ENCODE measurements at regions not wholly inside any gene's neighbourhood (a gene's known extent, or its start where the extent isn't known, plus 50 kb on each side); places are given as distances from the start of the nearest gene placed in this dataset.

DNA sequence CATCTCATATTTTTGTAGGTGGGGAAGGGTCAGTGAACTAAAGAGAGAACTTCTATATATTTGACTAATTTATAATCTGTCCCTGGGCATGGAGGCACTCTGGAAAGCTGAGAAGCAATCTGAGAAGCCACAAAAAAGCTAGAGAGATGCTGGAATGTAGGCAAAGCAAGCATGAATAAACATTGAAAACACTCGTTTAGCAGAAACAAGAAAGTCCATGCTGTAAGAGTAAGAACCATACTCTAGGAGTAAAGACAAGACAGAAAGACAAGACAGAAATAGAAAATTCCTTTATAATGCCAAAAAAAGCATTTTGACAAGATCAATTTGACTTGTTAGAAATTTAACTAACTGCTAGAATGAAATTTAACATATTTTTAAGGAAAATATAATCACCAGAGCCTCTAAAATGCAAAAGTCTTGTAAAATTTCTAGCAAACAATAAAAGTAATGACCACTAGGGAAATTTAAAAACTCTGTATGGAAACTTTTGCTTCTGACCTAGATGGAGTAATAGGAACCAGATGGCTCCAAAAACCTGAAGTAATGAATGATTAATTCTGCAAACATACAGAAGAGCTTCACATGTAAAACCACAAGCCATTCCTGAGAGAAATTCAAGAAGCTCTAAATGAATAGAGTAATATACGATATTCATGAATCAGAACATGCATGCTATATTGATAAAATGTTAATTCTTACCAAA is 625.7 kb upstream of the PTCHD4 start:
- H3K4me1 Mint-ChIP-seq (ENCODE audit: low read depth): peaks cover 7% of the 10 kb centered on the region
- no peaks in the 10 kb centered on the region for H3K27me3 Mint-ChIP-seq (ENCODE audit: low read depth)
- TF ChIP-seq, protein P1, sequence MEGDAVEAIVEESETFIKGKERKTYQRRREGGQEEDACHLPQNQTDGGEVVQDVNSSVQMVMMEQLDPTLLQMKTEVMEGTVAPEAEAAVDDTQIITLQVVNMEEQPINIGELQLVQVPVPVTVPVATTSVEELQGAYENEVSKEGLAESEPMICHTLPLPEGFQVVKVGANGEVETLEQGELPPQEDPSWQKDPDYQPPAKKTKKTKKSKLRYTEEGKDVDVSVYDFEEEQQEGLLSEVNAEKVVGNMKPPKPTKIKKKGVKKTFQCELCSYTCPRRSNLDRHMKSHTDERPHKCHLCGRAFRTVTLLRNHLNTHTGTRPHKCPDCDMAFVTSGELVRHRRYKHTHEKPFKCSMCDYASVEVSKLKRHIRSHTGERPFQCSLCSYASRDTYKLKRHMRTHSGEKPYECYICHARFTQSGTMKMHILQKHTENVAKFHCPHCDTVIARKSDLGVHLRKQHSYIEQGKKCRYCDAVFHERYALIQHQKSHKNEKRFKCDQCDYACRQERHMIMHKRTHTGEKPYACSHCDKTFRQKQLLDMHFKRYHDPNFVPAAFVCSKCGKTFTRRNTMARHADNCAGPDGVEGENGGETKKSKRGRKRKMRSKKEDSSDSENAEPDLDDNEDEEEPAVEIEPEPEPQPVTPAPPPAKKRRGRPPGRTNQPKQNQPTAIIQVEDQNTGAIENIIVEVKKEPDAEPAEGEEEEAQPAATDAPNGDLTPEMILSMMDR (IDR thresholded peaks at IDR 0.05): peak; percentile 68
- H3K36me3 Mint-ChIP-seq (ENCODE audit: low read depth): no peaks in the 10 kb centered on the region
- no peaks in the 10 kb centered on the region for H3K9me3 Mint-ChIP-seq (ENCODE audit: low read depth)
- no peak for DNase-seq (ENCODE audit: low spot score)
- H3K27ac Mint-ChIP-seq (ENCODE audit: unreplicated experiment): no peak overlapping the region
- no peak overlapping the region for H3K4me3 Mint-ChIP-seq (ENCODE audit: unreplicated experiment)

- Mint-ChIP-seq H3K27me3 (ENCODE audit: low read depth) (no peaks in the 10 kb centered on the region), H3K36me3 (ENCODE audit: low read depth) (no peaks in the 10 kb centered on the region), H3K9me3 (ENCODE audit: low read depth) (peaks cover 5% of the 10 kb centered on the region), H3K4me1 (ENCODE audit: low read depth) (peaks cover 7% of the 10 kb centered on the region), H3K4me3 (ENCODE audit: unreplicated experiment) (no peak overlapping the region), H3K27ac (ENCODE audit: unreplicated experiment) (no peak overlapping the region)
- DNase-seq (ENCODE audit: low spot score): no peak
- TF ChIP-seq, protein P1 (IDR thresholded peaks at IDR 0.05): no peak
Measured at GRCh38 chr6:48735846-48736245, 624.8 kb upstream of the PTCHD4 start.

GRCh38 chr6:48733581-48733980 is 622.6 kb upstream of the PTCHD4 start:
- TF ChIP-seq, protein P1 (IDR thresholded peaks at IDR 0.05): no peak
- Mint-ChIP-seq H3K36me3 (ENCODE audit: low read depth) (no peaks in the 10 kb centered on the region), H3K9me3 (ENCODE audit: low read depth) (peaks cover 8% of the 10 kb centered on the region), H3K27ac (ENCODE audit: unreplicated experiment) (no peak overlapping the region), H3K4me1 (ENCODE audit: low read depth) (peaks cover 7% of the 10 kb centered on the region), H3K4me3 (ENCODE audit: unreplicated experiment) (no peak overlapping the region), H3K27me3 (ENCODE audit: low read depth) (no peaks in the 10 kb centered on the region)
- DNase-seq (ENCODE audit: low spot score): no peak

DNA sequence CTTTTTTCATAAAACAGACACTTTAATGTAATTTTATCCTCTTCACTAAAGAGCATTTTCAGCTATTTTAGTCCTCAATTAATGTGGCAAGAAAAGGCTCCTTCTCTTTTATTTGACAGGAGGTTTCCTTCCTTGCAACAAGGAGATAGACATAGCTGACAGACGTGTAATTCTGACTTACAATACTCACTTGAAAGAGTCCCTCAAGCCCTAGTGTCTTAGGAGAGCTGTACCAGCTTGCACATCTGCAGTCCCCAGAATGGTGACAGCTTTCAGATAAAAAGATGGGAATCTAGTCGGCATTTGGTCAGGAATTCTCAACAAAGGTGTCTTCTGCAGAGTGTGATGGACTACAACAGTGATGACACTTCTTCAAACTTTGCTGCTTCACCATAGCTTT is 603.7 kb upstream of the PTCHD4 start:
- Mint-ChIP-seq H3K4me3 (ENCODE audit: unreplicated experiment) (no peak overlapping the region), H3K36me3 (ENCODE audit: low read depth) (no peaks in the 10 kb centered on the region), H3K4me1 (ENCODE audit: low read depth) (no peaks in the 10 kb centered on the region), H3K27me3 (ENCODE audit: low read depth) (no peaks in the 10 kb centered on the region), H3K27ac (ENCODE audit: unreplicated experiment) (no peak overlapping the region), H3K9me3 (ENCODE audit: low read depth) (peaks cover 4% of the 10 kb centered on the region)
- no peak for DNase-seq (ENCODE audit: low spot score)
- TF ChIP-seq, protein P1 (IDR thresholded peaks at IDR 0.05): no peak

- Mint-ChIP-seq H3K36me3 (ENCODE audit: low read depth) (no peaks in the 10 kb centered on the region), H3K27ac (ENCODE audit: unreplicated experiment) (no peak overlapping the region), H3K4me3 (ENCODE audit: unreplicated experiment) (no peak overlapping the region), H3K9me3 (ENCODE audit: low read depth) (no peaks in the 10 kb centered on the region), H3K27me3 (ENCODE audit: low read depth) (no peaks in the 10 kb centered on the region), H3K4me1 (ENCODE audit: low read depth) (no peaks in the 10 kb centered on the region)
- TF ChIP-seq, protein P1 (IDR thresholded peaks at IDR 0.05): no peak
- no peak for DNase-seq (ENCODE audit: low spot score)
Measured at GRCh38 chr6:48714250-48714649, 603.3 kb upstream of the PTCHD4 start.

All from chondrocyte (in vitro differentiated cells).